Karpas-422 (cell line): ENCODE measurements at regions not wholly inside any gene's neighbourhood (a gene's known extent, or its start where the extent isn't known, plus 50 kb on each side); places are given as distances from the start of the nearest gene placed in this dataset.
"Not testable (repeated sequence)": the region's sequence is repeated elsewhere in the genome, so short reads cannot be mapped to it uniquely, and the experiment has no call there.

ENCODE experiments used
- DNase-seq: peaks from one replicate; pipeline ENCODE4 v3.0.0-alpha.2; 2015
- H2AFZ ChIP-seq: fragments of 200-600 bp; sonication (generic); 2 replicates; pipeline ENCODE4 v1.6.1; 2014; ENCODE audit warnings: antibody characterized with exemption, low read length, mixed read lengths
- H3K27ac ChIP-seq: fragments of 200-600 bp; sonication (generic); 2 replicates; pipeline ENCODE4 v1.5.1; 2014; ENCODE audit warnings: mild to moderate bottlenecking, low read length, moderate library complexity
- H3K27me3 ChIP-seq: fragments of 200-600 bp; sonication (generic); 2 replicates; pipeline ENCODE4 v1.6.1; 2014; ENCODE audit warnings: low read length, mixed read lengths
- H3K36me3 ChIP-seq: fragments of 200-600 bp; sonication (generic); 2 replicates; pipeline ENCODE4 v1.6.1; 2014; ENCODE audit warnings: low read length, mixed read lengths; ENCODE audit not compliant: insufficient read depth
- H3K4me1 ChIP-seq: fragments of 200-600 bp; sonication (generic); 2 replicates; pipeline ENCODE4 v1.6.1; 2014; ENCODE audit warnings: mild to moderate bottlenecking, low read length, mixed read lengths
- H3K4me2 ChIP-seq: fragments of 200-600 bp; sonication (generic); 2 replicates; pipeline ENCODE4 v1.6.1; 2014; ENCODE audit warnings: low read length, low read depth, mild to moderate bottlenecking; ENCODE audit not compliant: poor library complexity, severe bottlenecking
- H3K4me3 ChIP-seq: fragments of 200-600 bp; sonication (generic); 2 replicates; pipeline ENCODE4 v1.5.1; 2014; ENCODE audit warnings: mild to moderate bottlenecking, antibody characterized with exemption, low read length, mixed read lengths
- H3K79me2 ChIP-seq: fragments of 200-600 bp; sonication (generic); 2 replicates; pipeline ENCODE4 v1.6.1; 2014; ENCODE audit warnings: mild to moderate bottlenecking, low read length, mixed read lengths
- H3K9ac ChIP-seq: fragments of 200-600 bp; sonication (generic); 2 replicates; pipeline ENCODE4 v1.6.0; 2014; ENCODE audit warnings: low read length
- H3K9me2 ChIP-seq: fragments of 200-600 bp; sonication (generic), shearing (Covaris generic); replicated peaks from 2 replicates; pipeline ENCODE4 v1.6.0; 2014; ENCODE audit warnings: mild to moderate bottlenecking, low read length, moderate library complexity; ENCODE audit not compliant: insufficient read depth
- H3K9me3 ChIP-seq: fragments of 300-700, 200-600 bp; sonication (generic); 2 replicates; pipeline ENCODE4 v1.6.1; 2014; ENCODE audit warnings: low read length, mixed read lengths
- H4K20me1 ChIP-seq: fragments of 200-600 bp; sonication (generic); 2 replicates; pipeline ENCODE4 v1.6.1; 2014; ENCODE audit warnings: mild to moderate bottlenecking, antibody characterized with exemption, low read length, low read depth; ENCODE audit not compliant: insufficient read depth

DNA sequence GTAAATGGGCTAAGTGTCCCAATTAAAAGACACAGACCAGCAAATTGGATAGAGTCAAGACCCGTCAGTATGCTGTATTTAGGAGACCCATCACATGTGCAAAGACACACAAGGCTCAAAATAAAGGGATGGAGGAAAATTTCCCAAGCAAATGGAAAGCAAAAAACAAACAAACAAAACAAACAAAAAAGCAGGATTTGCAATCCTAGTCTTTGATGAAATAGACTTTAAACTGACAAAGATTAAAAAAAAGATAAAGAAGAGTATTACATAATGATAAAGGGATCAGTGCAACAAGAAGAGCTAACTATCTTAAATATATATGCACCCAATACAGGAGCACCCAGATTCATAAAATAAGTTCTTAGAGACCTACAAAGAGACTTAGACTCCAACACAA lies 429.6 kb downstream of the MAT2B start:
- not testable (repeated sequence) for H3K4me3 ChIP-seq, H3K79me2 ChIP-seq, H3K27me3 ChIP-seq, H3K9me3 ChIP-seq, H3K9me2 ChIP-seq, H4K20me1 ChIP-seq, H3K4me1 ChIP-seq, H3K4me2 ChIP-seq, H3K27ac ChIP-seq, H2AFZ ChIP-seq, H3K36me3 ChIP-seq, DNase-seq, H3K9ac ChIP-seq

DNA sequence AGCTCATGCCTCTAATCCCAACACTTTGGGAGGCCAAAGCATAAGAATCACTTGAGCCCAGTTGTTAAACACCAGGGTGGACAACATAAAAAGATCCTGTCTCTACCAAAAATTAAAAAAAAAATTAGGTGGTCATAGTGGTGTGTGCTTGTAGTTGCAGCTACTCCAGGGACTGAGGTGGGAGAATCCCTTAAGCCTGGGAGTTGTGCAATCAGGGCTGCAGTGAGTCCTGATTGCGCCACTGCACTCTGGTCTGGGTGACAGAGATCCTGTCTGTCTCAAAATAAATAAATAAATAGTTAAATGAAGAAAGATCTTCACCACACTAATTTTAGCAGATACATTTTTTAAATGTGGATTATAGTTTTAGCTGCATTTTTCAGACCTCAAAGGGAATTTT lies 433.2 kb downstream of the MAT2B start:
- no peak overlapping the region for H3K4me2 ChIP-seq
- no peaks in the 10 kb centered on the region for H3K27me3 ChIP-seq
- H3K9ac ChIP-seq = no peak overlapping the region
- H3K4me3 ChIP-seq = no peak overlapping the region
- no peaks in the 10 kb centered on the region for H3K36me3 ChIP-seq
- no peaks in the 10 kb centered on the region for H3K9me3 ChIP-seq
- no peak for DNase-seq
- H4K20me1 ChIP-seq = no peaks in the 10 kb centered on the region
- no peaks in the 10 kb centered on the region for H3K9me2 ChIP-seq
- H3K4me1 ChIP-seq = no peaks in the 10 kb centered on the region
- no peak overlapping the region for H3K27ac ChIP-seq
- H3K79me2 ChIP-seq = no peaks in the 10 kb centered on the region
- H2AFZ ChIP-seq = no peak overlapping the region

- Histone ChIP-seq H3K4me3 (no peak overlapping the region), H3K36me3 (no peaks in the 10 kb centered on the region), H2AFZ (no peak overlapping the region)
Measured at GRCh38 chr5:163941079-163941478, 435.7 kb downstream of the MAT2B start.

GRCh38 chr5:163943546-163943945 lies 438.1 kb downstream of the MAT2B start:
- Histone ChIP-seq H3K9me2 (no peaks in the 10 kb centered on the region), H4K20me1 (no peaks in the 10 kb centered on the region), H3K27me3 (no peaks in the 10 kb centered on the region), H3K4me3 (no peak overlapping the region), H3K9me3 (no peaks in the 10 kb centered on the region), H3K27ac (no peak overlapping the region), H3K4me1 (no peaks in the 10 kb centered on the region), H3K79me2 (no peaks in the 10 kb centered on the region), H3K4me2 (no peak overlapping the region), H3K36me3 (no peaks in the 10 kb centered on the region), H2AFZ (no peak overlapping the region), H3K9ac (no peak overlapping the region)
- DNase-seq = no peak

More at GRCh38 chr5:163941079-163941478, 435.7 kb downstream of the MAT2B start:
- Histone ChIP-seq H3K27ac (no peak overlapping the region), H3K27me3 (no peaks in the 10 kb centered on the region), H4K20me1 (no peaks in the 10 kb centered on the region), H3K9me3 (no peaks in the 10 kb centered on the region), H3K79me2 (no peaks in the 10 kb centered on the region), H3K4me1 (no peaks in the 10 kb centered on the region), H3K9ac (no peak overlapping the region), H3K9me2 (no peaks in the 10 kb centered on the region), H3K4me2 (no peak overlapping the region)
- no peak for DNase-seq

DNA sequence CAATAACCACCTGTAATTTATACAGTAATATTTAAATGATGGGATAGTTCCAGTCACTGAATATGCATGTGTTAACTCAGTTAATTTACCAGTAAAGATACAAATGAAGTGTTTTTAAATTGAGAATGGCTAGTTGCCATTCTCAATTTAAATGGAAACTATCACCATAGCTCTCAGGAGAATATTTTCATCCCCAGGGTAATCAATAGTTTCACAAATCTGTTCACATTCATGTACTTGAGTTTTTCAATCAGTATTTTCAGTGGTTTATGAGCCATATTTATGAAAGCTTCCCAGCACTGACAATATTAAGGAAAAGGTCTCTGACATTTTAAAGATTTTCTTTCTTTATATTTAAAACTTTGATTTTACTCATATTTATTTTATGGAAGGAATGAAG lies 439.3 kb downstream of the MAT2B start:
- Histone ChIP-seq H3K9me2 (no peaks in the 10 kb centered on the region), H3K9me3 (no peaks in the 10 kb centered on the region), H4K20me1 (no peaks in the 10 kb centered on the region), H3K27me3 (no peaks in the 10 kb centered on the region), H2AFZ (no peak overlapping the region), H3K27ac (no peak overlapping the region), H3K4me1 (no peaks in the 10 kb centered on the region), H3K4me3 (no peak overlapping the region), H3K79me2 (no peaks in the 10 kb centered on the region), H3K4me2 (no peak overlapping the region), H3K36me3 (no peaks in the 10 kb centered on the region), H3K9ac (no peak overlapping the region)
- DNase-seq = no peak

DNA sequence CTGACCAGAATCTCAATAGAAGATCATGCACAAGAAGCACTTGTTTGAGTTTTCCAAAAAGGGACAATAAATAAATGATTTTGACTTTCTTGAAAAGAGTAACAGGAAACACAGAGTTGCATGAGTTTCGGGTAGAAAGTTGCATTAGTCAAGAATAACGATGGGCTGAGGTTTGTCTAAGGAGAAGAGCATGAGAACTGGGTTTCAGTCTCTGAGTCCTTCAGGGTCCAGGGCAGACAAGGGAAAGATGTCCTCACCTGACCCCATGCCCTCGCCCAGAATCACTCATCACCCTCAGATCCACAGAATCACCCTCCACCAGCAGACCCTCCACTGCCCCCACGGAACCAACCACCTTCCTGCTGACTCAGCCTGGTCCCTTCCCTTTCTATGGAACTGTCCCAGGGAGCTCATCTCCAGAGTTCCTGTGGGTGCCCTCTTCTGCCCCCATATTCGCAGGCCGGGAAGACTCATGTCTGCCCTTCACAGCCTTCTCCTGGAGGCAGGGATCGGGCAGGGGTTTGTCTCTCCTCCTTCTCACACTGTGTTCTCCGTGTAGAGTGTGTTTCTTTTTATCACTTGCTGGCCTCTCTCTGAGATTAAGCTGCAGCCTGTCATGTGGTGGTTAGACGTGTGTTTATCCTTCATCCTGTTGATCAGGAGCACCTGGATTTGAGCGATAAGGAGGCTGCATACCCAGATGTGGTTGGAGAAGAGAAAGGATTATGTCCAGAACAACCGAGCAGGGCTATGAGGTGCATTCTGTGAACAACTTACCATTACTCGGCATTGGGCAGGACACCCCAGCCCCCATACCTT lies 442.6 kb downstream of the MAT2B start:
- Histone ChIP-seq H3K36me3 (no peaks in the 10 kb centered on the region), H3K9me3 (no peaks in the 10 kb centered on the region), H4K20me1 (no peaks in the 10 kb centered on the region), H3K4me2 (no peak overlapping the region), H3K9me2 (no peaks in the 10 kb centered on the region), H3K27ac (no peak overlapping the region), H2AFZ (no peak overlapping the region), H3K79me2 (no peaks in the 10 kb centered on the region), H3K9ac (no peak overlapping the region), H3K4me3 (no peak overlapping the region), H3K4me1 (no peaks in the 10 kb centered on the region), H3K27me3 (no peaks in the 10 kb centered on the region)
- DNase-seq = no peak

DNA sequence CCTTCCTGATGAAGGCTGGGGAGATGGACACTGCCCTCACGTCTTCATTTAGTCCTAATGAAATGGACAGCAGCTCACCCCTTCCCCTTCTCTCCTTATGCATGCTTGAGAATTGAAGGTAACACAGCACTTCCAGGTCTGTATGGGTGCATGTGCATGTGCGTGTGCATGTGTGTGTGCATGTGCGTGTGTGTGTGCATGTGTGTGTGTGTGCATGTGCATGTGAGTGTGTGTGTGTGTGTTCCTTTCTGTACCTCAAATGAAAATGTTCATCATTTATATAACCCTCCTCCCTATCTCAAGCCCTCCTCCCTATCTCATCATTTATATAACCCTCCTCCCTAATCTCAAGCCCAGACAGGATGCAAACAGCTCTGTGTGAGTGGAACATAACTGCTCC lies 444.8 kb downstream of the MAT2B start:
- H3K36me3 ChIP-seq = no peaks in the 10 kb centered on the region
- H3K79me2 ChIP-seq = no peaks in the 10 kb centered on the region
- H3K9ac ChIP-seq = no peak overlapping the region
- H4K20me1 ChIP-seq = no peaks in the 10 kb centered on the region
- DNase-seq = no peak
- H2AFZ ChIP-seq = no peak overlapping the region
- H3K9me3 ChIP-seq = no peaks in the 10 kb centered on the region
- no peaks in the 10 kb centered on the region for H3K27me3 ChIP-seq
- no peaks in the 10 kb centered on the region for H3K9me2 ChIP-seq
- H3K4me3 ChIP-seq = no peak overlapping the region
- H3K4me1 ChIP-seq = no peaks in the 10 kb centered on the region
- no peak overlapping the region for H3K4me2 ChIP-seq
- H3K27ac ChIP-seq = no peak overlapping the region

DNA sequence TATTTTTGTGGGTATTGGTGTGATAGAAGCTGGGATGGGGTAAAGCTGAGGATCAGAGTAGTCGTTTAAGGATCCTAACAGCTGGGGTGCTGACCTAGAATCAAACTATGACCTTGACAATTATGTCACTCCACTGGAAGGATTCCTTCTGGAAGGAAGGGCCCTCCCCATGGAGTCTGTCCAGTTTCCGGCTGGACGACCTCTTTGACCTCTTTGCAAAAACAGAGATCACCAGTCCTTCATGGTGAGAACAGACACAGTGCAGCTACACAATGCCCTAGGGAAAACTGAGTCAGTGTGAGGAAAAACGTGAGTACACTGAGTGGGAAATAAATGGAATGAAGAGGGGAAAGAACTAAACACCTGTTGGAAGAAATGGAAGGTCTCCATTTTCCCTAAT lies 445.6 kb downstream of the MAT2B start:
- DNase-seq = no peak
- Histone ChIP-seq H3K9me2 (no peaks in the 10 kb centered on the region), H3K27me3 (no peaks in the 10 kb centered on the region), H3K27ac (no peak overlapping the region), H4K20me1 (no peaks in the 10 kb centered on the region), H3K9ac (no peak overlapping the region), H3K4me3 (no peak overlapping the region), H3K36me3 (no peaks in the 10 kb centered on the region), H2AFZ (no peak overlapping the region), H3K4me2 (no peak overlapping the region), H3K79me2 (no peaks in the 10 kb centered on the region), H3K4me1 (no peaks in the 10 kb centered on the region), H3K9me3 (no peaks in the 10 kb centered on the region)
